ENCODE measurements at regions not wholly inside any gene's neighbourhood (a gene's known extent, or its start where the extent isn't known, plus 50 kb on each side); places are given as distances from the start of the nearest gene placed in this dataset.
"Not testable (repeated sequence)": the region's sequence is repeated elsewhere in the genome, so short reads cannot be mapped to it uniquely, and the experiment has no call there.

DNA sequence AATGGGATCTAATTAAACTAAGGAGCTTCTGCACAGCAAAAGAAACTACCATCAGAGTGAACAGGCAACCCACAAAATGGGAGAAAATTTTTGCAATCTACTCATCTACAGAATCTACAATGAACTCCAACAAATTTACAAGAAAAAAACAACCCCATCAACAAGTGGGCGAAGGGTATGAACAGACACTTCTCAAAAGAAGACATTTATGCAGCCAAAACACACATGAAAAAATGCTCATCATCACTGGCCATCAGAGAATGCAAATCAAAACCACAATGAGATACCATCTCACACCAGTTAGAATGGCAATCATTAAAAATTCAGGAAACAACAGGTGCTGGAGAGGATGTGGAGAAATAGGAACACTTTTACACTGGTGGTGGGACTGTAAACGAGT lies 55.6 kb upstream of the MAN1A1 start:
- H3K4me1 ChIP-seq (ENCODE audit: insufficient read depth, low read length); H3K4me1 Mint-ChIP-seq; H3K27ac ChIP-seq (ENCODE audit: low read depth, low read length): not testable (repeated sequence)

More for the DNA sequence above, 55.6 kb upstream of the MAN1A1 start:
- H3K27ac Mint-ChIP-seq; H3K27me3 ChIP-seq (ENCODE audit: insufficient read depth, low read length, poor library complexity, severe bottlenecking); H3K36me3 ChIP-seq (ENCODE audit: insufficient read depth, low read length); H3K9me3 ChIP-seq (ENCODE audit: low read length); DNase-seq; H3K36me3 Mint-ChIP-seq; H3K4me3 Mint-ChIP-seq; CTCF ChIA-PET; H3K4me3 ChIP-seq (ENCODE audit: low read length); POLR2A ChIA-PET; H3K27me3 Mint-ChIP-seq: not testable (repeated sequence)
- H3K9me3 Mint-ChIP-seq, result peaks cover 9 to 39% (median 35%) of the 10 kb centered on the region in 5 donors

Data from CD8-positive, alpha-beta memory T cell (primary cell).